Right renal pelvis (tissue), 4 donors: ENCODE measurements at regions not wholly inside any gene's neighbourhood (a gene's known extent, or its start where the extent isn't known, plus 50 kb on each side); places are given as distances from the start of the nearest gene placed in this dataset.

Experiments
- DNase-seq, 4 donors: peaks; one replicate each; pipeline ENCODE4 v3.0.0-alpha.2; 2013; ENCODE audit warnings: low read depth in 4 of 4, low spot score in 3 of 4, missing footprints in 1 of 4

DNA sequence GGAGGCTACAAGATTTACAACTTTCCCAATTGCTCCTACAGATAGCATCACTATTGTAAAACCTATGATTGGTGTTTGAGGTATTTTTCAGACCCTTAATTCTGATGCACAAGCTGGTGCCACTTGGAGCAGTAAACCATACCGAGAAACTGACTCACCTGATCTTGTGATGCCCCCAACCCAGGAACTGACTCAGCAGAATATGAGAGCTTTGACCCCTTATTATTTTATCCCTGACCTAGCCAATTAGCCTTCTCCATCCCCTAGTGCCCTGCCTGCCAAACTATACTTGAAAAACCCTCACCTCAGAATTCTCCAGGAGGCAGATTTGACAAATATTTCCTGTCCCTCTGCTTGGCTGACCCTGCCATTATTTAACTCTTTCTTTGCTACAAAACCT, 585.9 kb upstream of the GHITM start:
- DNase-seq = no peak

DNA sequence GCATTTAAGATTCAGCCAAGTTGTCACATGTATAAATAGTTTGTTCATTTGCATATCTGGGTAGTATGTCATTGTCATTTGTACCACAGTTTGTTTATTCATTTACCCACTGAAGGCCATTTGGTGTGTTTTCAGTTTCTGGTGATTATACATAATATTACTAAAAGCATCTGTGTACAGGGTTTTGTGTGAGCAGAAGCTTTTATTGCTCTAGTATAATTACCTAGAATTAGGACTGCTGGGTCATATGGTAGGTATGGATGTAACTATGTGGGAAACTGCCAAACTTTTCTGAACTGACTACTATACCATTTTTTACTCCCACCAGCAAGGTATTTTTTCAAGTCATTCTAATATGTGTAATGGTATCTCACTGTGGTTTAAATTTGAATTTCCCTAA, 584.0 kb upstream of the GHITM start:
- DNase-seq = no peak

DNA sequence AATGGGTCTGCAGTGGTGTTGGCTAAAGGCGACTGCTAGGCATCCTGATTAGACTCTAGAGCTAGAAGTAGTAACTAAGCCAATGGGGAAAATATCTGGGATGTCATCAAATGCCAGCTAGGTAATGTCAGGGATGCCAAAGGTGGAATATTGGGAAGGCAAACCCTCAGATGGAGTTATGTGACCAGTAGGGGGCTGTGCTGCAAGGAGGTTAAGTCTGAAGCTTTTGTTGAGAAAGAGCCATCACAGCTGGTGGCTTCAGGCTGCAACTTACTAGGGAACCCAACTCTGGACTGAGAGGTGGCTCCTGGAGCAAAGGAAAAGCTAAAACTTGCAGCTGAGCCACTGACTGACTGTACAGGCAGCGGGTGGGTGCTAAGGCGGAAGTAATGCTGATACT, 576.9 kb upstream of the GHITM start:
- no peak for DNase-seq

DNA sequence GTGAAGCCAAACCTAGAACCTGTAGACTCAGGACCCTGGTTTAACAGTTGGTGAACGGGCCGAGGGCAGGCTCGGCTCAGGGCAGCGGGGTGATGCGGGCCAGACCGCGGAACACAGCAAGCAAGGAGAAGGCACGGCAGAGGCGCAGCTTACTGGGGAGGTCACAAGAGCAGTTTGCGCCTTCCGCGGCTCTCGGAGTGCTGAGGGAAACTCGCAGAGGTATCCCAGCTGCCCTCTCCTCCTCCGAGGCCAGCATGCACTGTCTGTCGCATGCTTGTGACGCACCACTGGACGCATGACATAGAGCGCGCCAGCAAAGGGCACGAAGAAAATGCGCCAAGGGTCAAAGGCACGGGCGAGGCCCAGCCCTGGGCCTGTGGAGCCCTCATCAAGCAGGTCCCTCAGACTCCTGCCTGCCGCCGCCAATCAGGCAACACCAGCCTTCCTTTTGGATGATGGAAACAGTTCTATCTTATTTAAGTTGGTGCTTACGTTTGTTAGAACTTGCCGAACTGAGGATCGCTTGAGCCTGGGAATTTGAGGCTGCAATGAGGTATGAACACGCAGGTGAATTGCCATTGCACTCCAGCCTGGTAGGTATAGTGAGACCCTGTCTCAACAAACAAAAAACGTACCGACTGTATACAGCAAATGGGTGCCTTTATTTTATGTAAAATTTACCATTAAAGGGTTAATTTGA, 574.3 kb upstream of the GHITM start:
- DNase-seq = no peak

DNA sequence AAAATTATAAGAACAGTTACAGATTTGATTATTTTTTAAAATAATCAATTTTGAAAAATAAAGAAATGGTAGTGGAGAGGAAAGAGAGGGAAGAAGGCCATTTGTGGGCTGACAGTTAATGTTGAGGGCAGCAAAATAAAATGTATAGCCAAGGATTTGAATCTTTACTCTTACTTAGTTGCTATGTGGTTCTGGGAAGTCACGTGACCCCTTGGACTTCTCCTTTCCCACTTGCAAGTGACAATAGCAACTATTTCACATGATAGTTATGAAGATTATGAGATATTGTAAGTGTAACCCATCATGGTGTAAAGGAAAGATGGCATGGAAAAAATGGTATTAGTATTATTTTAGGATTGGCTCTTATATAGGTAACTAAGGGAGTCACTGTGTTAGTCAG, 567.3 kb upstream of the GHITM start:
- no peak for DNase-seq

DNA sequence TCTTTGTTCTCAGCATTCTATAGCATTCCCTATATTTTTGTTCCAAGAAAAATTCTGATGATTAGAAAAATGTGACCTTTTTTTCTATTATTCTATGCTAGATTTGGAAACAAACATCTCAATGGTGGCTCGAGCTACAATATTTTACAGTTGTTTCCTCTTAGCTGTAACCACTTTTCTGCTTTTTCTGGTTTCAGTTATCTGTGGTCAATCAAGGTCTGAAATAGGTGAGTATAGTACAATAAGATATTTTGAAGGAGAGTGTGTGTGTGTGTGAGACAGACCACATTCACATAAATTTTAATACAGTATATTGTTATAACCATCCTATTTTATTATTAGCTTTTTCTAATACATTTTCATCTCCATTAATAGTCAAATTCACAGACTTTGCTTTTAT, 564.5 kb upstream of the GHITM start:
- no peak for DNase-seq

DNA sequence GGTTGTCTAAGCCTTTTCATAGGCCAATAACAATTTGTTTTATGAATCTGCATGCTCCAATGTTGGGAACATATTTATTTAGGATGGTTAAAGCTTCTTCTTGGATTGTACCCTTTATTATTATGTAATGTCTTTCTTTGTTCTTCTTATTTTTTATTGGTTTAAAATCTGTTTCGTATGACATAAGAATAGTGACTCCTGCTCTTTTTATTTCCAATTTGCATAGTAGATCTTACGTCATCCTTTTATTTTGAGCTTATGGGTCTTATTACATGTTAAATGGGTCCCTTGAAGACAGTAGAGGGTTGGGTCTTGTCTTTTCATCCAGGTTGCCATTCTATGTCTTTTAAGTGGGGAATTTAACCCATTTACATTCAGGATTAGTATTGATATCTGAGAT, 561.9 kb upstream of the GHITM start:
- DNase-seq = no peak

DNA sequence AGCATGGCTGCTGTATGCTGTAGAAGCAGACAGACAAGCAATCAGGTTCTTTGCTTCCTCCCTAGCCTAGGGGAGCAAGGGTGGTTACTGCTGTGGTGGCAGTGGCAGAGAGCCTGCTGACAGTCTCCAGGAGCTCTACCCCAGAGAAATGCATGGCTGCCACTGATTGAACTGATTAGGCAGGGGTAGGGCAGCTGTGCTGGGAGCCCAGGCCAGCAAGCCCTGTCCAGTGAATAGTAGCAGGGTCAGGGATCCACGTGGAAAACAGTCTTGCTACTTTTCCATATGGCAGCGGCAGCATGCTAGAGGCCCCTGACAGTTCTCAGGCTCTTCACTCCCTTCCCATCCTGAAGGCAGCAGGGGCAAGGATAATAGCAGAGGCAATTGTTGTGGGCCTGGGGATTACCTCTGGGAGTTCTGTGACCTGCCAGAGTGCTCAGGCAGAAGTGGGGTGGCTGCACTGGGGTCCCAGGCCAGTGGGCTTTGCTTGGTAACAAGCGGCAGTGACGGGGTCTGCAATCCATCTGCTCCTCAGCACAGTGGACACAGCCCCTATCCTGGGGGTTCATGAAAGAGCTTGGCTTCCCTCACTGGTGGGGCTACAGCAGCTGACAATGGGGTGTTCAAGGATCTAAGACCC, 558.8 kb upstream of the GHITM start:
- DNase-seq = no peak

DNA sequence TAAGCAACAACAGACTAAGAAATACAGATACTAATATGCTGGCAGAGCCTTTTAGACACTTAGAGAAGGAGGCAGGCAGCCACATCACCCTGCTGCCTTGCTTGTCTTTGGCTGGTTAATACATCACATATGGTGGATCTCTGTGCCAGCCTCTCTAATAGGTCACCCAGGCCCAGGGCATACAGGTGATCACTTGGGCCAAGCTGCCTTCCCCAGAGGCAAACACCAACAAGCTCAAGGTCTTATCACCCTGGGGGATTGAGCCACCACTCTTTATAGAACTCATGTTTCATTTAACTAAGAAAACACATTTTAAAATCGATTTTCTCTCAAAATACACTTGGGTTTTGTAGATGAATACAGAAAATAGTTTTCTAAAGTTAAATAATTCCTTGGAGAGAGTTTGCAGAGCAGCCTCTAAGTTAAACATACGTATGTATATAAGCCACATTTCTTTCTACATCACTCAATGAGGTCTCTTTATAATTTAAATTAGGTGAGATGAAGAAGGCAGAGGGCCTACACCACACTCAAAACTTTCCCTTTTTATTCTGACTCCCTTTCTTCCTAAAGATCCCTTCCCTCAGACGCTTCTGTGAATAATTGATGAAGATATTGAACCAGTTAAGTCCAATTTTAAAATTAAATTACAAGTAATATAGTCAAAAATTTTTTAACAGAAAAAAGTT, 556.8 kb upstream of the GHITM start:
- DNase-seq = no peak

DNA sequence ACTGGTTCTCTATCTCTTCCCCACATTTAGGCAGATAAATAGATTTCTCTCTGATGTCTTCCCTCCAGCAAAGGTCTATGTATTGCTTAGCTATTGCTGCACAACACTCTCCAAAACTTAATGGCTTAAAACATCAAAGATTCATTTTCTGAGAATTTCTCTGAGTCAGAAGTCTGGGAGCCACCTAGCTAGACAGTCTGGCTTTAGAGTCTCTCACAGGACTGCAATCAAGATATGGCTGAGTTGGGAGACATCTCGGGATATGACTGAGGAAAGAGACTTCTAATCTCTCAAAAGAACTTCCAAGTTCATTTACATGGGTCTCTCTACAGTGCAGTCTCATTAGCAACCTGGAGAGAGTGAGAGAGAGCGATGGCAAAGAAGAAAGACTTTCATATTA, 553.6 kb upstream of the GHITM start:
- DNase-seq = no peak

DNA sequence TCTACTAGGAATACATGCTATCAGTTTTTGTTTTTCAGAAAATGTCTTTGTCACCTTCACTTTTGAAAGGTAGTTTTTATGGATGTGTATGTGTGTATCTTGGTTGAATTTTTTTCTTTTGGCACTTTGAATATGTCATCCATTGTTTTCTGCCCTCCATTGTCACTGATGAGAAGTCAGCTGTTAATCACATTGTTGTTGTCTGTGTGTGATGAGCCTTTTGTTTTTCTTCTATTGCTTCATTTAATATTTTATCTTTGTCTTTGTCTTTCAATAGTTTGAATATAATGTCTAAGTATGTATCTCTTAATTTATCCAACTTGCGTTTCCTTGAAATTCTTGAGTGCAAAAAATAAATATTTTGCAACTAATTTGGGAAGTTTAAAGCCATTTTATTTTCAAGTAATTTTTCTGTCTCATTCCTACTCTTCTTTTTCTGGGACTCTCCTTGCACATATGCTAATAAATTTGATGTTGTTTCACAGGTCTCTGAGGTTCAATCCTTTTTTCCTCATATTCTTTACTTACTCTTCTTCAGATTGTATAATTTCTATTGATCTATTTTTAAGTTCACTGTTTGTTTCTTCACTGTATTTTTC, 546.9 kb upstream of the GHITM start:
- DNase-seq = no peak

DNA sequence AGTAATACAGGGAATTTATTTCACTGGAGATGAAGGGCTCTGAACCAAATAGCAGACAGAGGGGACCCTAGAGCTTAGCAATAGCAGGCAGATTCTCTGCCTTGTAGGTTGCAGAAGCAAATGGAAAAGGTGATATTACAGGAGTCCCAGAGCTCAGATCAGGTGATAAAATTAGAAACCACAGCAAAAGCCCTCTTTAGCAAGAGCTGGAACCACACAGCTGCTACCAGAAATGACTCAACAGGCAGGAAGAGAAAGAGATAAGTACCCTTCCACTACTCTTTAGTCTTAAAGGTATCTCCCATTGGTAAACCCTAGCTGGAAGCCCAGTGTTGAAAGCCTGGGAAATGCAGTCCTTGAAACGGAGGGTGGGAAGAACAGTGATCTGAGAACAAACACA, 535.6 kb upstream of the GHITM start:
- DNase-seq = no peak

DNA sequence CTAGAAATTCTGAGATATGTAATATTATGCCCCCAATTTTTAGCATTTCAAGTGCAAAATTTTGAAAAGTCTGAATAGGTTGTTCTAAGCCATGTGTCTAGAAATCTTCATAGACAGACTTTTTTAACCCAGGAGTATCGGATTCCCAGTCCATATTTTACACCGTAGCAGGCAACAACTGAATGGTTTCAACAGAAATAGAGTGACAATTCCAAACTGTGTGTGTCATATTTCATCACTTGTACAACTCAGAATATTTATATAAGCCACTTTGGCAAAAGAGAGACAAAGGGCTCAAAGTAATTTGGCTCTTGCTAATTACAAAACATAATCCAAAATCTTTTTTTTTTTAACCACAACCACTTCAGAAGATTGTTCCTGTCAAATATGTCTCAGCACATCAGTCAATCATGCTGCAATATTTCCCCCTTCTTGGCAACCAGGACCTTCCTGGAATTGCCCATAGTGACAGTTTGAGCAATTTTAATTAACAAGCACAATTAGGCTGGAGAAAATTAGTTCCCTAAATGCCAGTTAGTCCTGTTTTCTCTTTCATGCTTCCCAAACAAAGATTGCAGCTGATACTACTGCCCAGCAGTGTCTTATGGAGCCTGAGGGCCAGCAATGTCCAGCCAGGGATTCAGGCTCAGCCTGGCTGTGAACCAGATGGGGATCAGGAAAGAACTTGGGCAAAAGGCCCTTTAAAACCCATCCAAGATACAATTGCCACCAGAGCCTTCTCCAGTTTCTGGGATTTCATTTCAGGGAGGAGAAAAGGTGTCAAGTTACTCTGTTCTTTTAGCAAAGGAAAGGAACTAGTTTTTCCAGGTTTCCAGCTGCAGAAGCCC, 533.3 kb upstream of the GHITM start:
- DNase-seq = no peak

DNA sequence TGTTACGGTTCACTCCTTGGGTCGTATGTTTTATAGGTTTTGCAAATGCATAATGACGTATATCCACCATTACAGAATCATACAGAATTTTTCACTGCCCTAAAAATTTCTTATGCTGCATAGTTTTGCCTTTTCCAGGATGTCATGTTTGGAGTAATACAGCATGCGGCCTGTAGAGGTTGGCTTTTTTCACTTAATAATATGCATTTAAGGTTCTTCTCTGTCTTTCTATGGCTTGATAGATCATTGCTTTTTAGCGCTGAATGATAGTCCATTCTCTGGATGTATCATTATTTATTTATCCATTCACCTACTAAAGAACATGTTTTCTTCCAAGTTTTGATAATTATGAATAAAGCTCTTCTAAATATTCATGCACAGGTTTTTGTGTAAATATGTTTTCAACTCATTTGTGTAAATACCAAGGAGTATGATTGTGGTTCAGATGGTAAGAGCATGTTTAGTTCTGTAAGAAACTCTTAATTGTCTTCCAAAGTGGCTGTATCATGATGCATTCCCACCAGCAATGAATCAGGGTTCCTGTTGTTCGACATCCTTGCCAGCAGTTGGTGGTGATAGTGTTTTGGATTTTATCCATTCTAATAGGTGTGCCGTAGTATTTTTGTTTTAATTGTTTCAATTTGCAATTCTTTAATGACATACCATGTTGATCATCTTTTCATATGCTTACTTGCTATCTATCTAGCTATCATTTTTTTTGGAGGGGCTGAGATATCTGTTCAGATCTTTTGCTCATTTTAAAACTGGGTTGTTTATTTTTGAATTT, 531.2 kb upstream of the GHITM start:
- no peak for DNase-seq

DNA sequence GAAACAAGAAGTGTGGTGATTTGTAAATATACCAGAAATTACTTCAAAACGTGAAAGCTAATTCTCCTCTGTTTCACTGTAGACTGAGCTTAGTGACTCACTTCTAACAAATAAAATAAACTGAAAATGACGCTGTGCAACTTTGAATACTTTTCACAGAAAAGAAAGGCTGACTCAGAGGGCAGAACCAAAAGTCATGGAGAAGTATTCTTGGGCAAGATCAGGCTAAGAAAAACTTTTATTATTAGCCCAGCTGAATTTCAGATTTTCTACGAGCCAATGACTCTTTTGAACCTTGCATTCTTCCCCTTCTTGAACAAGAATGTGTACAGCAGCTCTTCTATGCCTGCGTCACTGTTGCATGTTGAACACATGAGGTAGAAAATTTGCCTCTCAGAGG, 527.3 kb upstream of the GHITM start:
- no peak for DNase-seq

DNA sequence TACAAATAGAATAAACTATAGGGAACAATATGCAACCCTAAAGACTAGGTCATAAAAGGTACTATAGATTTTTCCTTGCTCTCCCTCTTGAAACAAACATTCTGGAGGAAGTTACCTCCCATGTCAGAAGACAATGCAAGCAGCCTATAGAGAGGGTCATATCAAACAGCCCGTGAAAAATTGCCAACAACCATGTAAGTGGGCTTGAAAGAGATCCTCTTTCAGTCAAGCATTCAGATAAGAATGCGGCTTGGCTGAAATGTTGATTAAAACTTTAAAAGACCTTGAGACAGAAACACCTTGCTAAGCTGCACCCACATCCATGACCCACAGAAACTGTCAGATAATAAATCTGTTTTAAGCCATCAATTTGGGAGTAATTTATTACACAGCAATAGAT, 526.6 kb upstream of the GHITM start:
- DNase-seq = no peak

DNA sequence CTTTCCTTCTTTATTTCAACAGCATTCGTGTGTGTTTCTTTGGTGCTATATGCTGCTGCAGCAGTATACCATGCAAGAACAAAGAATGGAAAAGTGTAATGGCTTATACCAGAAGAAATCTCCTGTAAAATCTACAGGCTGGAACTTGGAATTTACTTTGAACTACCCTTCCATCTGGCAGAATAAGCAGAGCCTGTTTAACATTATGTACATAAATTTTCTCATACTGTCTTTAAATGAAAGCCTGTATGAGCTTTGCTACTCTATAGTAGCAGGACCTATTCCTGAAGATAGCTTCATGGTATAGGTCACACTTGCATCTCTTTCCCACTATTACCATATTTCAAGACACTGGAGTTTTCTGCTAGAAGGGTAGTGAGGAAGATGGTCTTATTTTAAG, 522.1 kb upstream of the GHITM start:
- DNase-seq = no peak

DNA sequence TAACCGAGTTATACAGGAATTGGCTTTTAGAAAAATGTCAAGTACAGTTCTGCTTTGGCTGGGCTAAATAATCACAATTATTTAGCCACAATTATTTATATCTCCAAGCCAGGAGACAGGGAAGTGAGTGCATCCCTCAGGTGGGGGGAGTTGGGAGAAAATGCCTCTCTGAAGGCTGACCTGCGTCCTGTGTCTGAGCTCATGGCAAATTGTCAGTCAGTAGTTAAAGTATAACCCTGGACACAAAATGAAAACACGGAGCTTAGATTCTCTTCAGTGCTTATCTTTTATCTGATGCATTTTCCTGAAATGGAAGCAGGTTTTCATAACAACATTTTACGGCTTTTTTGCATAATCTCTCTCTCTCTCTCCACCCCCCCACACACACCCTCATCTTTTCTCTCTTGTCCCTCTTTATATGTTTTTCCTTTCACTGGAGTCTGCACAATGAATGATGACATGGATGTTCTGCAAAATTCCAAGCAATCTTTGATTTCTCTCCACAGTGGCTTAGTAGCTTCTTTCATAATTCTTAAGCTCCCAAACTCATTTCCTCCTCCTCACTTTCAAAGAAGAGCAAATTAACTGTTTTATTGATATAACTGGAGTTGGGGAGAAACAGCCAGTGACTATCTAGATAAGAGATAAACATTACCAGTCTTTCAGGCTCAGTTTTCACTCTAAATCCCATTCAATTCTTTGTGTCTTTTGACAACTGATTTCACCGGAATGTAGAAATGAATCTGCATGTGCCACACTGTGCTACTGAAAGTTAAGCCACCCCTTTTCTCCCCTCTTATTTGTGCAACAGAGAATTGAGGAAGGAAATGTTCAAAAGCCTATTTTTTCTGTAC, 521.4 kb upstream of the GHITM start:
- no peak for DNase-seq

DNA sequence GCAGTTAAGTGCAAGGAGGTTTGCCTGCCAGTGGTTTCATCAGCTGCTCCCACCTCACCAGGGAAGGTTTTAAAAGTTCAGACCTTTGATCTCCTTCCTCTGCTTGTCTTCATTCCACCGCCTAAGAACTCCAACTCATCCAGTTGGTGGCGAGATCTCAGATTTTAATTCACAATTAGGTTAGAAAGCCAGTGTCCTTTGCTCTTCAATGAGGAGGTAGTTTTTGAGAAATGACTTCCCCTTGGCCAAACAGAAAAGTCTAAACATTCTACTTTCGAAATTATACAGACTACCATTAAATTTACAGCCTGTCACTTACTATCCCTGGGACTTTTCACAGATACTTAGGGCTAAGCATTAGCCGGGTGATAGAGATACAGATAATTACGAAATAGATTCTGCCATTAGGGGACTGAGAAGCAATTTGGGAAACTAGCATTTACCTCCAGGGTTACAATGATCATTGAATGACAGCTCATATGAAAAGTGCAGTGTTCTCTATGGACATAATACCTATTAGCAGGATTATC, 513.4 kb upstream of the GHITM start:
- DNase-seq = no peak
